IPS DF 19.7 (cell line): ENCODE measurements at regions not wholly inside any gene's neighbourhood (a gene's known extent, or its start where the extent isn't known, plus 50 kb on each side); places are given as distances from the start of the nearest gene placed in this dataset.
"Not testable (repeated sequence)": the region's sequence is repeated elsewhere in the genome, so short reads cannot be mapped to it uniquely, and the experiment has no call there.

Experiments used
- DNase-seq: peaks from one replicate; pipeline ENCODE4 v3.0.0-alpha.2; 2013; ENCODE audit warnings: low read depth, low spot score

DNA sequence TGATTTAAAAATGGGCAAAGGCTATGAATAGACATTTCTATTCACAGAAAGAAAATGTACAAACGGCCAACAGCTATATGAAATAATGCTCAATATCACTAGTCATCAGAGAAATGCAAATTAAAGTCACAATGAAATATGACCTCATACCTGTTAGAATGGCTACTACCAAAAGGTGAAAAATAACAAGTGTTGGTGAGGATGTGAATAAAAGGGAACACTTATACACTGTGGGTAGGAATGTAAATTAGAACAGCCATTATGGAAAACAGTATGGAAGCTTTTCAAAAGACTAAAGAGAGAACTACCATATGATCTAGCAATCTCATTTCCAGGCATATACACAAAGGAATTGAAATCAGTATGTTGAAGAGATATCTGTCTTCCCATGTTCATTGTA, 118.9 kb upstream of the SPOPL start:
- DNase-seq: no peak

DNA sequence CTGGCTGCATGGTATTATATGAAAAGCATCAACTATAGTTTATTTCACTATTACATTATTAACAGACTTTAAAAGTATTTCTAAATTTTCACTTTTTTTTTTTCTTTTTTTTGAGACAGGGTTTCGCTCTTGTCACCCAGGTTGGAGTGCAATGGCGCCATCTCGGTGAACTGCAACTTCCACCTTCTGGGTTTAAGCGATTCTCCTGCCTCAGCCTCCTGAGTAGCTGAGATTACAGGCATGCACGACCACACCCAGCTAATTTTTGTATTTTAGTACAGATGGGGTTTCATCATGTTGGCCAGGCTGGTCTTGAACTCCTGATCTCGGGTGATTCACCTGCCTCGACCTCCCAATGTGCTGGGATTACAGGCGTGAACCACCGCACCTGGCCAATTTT, 115.4 kb upstream of the SPOPL start:
- not testable (repeated sequence) for DNase-seq

- no peak for DNase-seq
Measured at GRCh38 chr2:138389063-138389462, 112.5 kb upstream of the SPOPL start.

DNA sequence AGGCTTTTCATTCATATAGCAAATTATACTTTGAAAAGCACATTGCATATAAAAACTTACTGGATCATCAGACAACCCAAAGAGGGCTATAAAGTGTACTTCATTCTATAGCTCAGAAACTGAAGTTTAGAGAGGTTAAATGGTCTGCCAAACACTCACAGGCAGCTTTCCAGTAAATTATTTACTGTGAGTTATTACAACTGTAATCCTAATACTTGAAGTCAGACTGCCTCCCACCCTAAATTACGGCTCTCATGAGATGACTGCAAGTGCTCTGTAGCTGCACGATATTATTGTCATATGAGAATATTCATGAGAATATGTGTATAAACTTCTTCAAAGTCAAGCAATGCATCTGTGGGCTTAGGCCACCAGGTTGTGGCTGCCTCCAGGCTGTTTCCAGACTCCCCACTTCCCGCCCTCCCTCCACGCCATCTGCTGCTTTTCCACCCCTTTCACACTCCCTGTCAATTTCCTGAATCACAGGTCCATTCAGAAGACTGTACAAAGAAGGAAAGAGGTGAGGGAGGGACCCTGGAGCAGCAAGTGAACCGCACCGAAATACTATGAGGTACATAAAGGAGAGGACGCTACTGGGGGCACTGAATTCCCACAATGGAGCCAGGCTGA, 111.1 kb upstream of the SPOPL start:
- DNase-seq: no peak

- DNase-seq: no peak
Measured at GRCh38 chr2:138391946-138392345, 109.6 kb upstream of the SPOPL start.

- DNase-seq: no peak
Measured at GRCh38 chr2:138395565-138396306, 105.8 kb upstream of the SPOPL start.

DNA sequence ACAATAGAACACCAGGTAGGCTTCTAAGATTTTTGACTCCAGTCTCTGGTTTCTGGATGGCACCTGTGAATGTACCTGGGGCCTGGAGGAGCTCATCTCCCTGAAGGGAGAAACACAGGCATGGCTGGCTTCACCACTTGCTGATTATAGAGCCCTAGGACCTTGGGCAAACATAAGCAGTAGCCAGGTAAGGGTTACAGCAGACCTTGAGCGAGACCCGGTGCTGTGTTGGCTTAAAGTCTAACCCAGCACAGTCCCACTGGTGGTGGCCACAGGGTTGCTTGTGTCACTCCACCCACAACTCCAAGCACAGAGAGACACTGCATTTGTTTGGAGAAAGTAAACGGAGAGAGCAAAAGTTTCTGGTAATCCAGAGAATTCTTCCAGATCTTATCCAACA, 104.7 kb upstream of the SPOPL start:
- no peak for DNase-seq

GRCh38 chr2:138403431-138403927, 98.1 kb upstream of the SPOPL start:
- DNase-seq: no peak

DNA sequence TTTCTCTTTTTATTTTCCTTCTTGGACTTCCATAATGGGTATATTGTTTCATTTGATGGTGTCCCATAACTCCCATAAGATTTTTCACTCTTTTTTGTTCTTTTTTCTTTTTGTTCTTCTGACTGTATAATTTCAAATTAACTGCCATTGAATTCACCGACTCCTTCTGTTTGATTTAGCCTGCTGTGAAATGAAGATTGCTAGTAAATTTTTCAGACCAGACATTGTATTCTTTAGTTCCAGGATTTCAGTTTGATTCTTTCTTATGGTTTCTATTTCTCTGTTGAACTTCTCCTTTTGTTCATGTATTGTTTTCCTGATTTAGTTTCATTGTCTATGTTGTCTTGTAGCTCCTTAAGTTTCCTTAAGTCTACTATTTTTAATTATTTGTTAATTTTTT, 87.6 kb upstream of the SPOPL start:
- no peak for DNase-seq

GRCh38 chr2:138415985-138416384, 85.6 kb upstream of the SPOPL start:
- DNase-seq: no peak

DNA sequence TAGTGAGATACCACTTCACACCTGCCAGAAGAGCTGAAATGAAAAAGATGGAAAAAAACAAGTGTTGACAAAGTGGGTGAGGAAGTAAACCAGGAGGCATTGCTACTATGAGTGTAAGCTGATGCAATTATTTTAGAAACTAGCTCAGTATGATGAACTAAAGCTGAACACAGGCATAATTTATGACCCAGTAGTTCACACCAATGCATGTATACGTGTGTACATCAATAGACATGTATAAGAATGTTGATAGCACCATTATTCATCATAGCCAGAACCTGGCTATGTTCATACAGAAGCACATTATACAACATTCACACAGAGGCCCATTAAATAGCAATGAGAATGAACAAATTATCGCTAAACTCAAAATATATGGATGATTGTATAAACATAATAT, 83.1 kb upstream of the SPOPL start:
- no peak for DNase-seq

- no peak for DNase-seq
Measured at GRCh38 chr2:138421315-138421970, 80.1 kb upstream of the SPOPL start.

- DNase-seq: no peak
Measured at GRCh38 chr2:138421971-138422335, 79.6 kb upstream of the SPOPL start.

DNA sequence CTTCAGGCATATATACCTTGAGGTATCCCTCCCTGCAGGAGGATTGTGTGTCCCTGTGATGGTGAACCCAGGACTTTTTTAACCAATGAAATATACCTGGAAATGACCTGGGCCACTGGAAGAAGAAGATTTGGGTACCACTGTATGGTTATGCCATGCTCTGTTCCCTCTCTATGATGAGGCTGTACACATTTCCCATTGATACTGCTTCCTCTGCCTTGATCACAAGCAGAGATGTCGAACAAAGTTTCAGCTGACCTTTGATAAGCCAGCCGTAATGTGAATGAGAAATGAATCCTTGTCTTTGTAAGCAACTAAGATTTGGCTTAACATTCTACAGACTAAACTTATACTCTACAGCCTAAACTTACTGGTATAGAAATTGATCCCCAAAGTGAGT, 78.4 kb upstream of the SPOPL start:
- no peak for DNase-seq

DNA sequence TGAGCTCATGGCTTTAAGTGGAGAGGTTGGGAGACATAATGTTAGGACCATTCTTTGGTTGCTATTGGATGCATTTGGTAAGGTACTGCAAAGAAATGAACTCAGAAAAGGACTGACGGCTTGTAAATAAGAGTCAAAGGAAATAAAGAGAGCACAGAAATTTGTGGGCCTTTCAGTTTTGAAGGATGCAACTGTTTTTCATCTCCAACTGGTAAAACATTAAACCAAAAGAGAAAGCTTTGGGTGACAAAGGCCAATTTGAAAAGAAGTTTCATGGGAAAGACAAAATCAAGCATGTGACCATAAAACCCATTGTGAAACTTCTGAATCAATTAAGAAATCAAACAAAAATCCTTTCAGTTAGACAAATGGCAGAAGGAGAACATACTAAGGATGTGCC, 77.8 kb upstream of the SPOPL start:
- DNase-seq: no peak

DNA sequence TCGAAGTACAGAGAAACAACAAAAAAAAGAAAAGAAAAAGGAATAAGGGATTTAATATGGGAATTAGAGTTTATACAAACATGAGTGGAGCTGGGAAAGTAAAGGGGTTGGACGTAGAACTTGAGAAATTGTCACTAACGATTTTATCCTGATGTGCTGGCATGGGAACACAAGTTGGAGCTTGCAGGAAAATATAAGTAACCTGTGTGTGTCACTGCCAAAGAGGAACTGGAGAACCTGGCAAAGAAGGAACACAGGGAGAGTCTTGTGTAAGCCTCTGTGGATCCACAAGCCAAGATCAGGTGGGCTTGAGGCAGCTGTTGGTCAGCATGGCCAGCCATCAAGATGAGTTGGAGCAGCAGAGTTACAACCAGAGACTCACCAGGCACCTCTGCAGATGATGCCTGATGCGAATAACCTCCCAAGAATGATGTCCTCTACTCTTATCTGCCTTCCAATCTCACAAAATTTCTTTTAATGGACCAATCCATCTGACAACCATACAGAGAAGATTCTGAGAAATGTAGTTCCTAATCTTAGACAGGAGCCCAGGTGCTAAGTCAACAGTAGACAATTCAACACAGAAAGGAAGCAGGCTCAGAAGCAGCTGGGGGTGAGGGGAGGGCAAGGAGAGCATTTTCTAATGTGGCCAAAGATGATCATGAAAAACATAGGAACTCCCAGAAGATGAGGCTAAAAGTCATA, 77.0 kb upstream of the SPOPL start:
- no peak for DNase-seq

GRCh38 chr2:138426116-138426515, 75.5 kb upstream of the SPOPL start:
- DNase-seq: not testable (repeated sequence)

GRCh38 chr2:138428710-138429440, 72.7 kb upstream of the SPOPL start:
- no peak for DNase-seq

DNA sequence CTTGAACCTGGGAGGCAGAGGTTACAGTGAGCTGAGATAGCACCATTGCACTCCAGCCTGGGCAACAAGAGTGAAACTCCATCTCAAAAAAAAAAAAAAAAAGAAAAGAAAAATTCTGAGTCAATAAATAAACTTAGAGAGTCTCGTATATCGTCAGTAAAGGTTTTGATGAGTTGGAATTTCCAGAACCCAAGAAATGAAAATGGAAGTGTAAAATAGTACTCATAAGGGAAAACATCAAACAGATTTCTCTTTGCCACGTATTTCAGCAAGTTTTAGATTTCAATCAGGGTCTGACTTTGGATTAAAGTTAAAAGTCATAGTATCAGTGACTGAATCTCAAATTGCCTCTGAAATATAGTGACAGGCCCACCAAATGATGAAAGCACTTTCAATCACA, 71.4 kb upstream of the SPOPL start:
- DNase-seq: no peak

DNA sequence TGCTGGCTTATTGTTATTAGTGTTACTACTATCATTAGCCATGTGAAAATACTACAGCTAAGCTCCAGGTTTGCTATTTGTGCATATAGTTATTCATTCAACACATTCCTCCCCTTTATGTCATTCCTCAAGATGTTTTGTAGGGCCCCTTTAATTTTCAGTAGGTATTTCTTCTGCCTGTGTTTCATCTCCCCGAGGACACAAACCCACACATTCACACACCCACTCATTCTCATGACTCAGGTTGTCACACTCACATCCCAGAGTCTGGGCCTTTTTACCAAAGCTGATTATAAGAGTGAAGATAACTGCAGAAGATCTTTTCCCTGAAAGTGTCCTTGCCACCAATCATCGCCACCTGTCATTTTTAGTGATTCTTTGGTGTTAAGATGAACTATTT, 68.6 kb upstream of the SPOPL start:
- DNase-seq: no peak
